ENCODE measurements at regions not wholly inside any gene's neighbourhood (a gene's known extent, or its start where the extent isn't known, plus 50 kb on each side); places are given as distances from the start of the nearest gene placed in this dataset.

DNA sequence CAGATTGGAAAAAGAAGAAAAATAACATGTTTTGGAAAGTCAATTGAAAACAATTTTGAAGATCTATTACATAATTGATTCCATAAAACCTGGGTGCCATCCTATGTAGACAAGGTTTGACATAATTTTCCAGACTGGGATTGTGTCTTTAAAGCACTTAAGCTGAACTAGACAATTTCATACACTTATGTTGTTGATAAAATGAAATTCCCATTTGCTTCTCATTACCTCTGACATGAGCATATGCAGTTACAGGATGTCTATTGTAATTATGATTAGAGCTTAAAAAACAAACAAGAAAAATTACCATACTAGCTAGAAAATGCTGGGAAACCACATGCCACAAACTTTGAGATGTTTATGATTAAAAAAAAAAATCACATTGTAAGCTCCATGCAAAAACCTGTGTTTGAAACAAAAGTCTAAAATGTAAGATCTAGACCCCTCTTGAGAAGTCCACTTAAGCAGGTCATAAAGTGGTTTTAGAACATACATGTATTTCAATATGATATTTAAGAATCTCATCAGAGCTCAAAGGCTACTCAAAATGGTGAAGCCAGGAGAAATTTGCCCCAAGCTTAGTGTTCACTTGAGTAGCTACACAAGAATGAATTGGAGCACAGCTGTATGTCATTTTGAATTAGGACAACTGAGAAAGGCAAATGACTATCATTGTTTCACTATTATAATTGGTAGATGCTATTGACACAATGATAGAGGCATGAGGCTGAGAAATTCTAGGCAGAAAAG, 181.1 kb upstream of the PABPC4L start:
- H3K9ac ChIP-seq (ENCODE audit: low read depth, low read length): no peak overlapping the region
- no peaks in the 10 kb centered on the region for H3K9me3 ChIP-seq (ENCODE audit: control insufficient read depth, insufficient read depth, low read length)
- no peak overlapping the region for H3K4me3 ChIP-seq (ENCODE audit: low read depth, low read length)
- H3K27me3 ChIP-seq (ENCODE audit: control insufficient read depth, insufficient read depth, low read length): no peaks in the 10 kb centered on the region
- H3K4me1 ChIP-seq (ENCODE audit: control insufficient read depth, insufficient read depth, low read length): no peaks in the 10 kb centered on the region
- no peaks in the 10 kb centered on the region for H3K36me3 ChIP-seq (ENCODE audit: control insufficient read depth, insufficient read depth, low read length)

DNA sequence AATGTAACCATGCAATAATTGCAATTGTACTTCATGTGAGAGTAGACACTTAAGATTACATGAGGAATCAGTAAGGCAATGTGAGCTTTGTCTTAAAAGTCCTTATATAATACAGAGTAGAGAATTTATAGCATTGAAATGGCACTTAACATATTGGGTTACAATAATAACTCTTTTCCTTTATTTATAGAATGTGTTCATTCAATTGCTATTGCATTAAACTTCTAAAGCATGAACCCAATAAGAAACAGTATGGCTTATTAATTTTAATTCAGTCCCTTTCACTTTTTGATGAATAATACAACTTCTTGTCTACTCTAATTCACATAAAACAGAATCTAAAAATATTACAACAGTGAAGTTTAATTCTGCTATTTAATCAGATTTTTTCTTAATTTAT, 174.2 kb upstream of the PABPC4L start:
- H3K9me3 ChIP-seq (ENCODE audit: control insufficient read depth, insufficient read depth, low read length): no peaks in the 10 kb centered on the region
- no peaks in the 10 kb centered on the region for H3K4me1 ChIP-seq (ENCODE audit: control insufficient read depth, insufficient read depth, low read length)
- no peaks in the 10 kb centered on the region for H3K36me3 ChIP-seq (ENCODE audit: control insufficient read depth, insufficient read depth, low read length)
- H3K27me3 ChIP-seq (ENCODE audit: control insufficient read depth, insufficient read depth, low read length): no peaks in the 10 kb centered on the region
- H3K4me3 ChIP-seq (ENCODE audit: low read depth, low read length): no peak overlapping the region
- H3K9ac ChIP-seq (ENCODE audit: low read depth, low read length): no peak overlapping the region

DNA sequence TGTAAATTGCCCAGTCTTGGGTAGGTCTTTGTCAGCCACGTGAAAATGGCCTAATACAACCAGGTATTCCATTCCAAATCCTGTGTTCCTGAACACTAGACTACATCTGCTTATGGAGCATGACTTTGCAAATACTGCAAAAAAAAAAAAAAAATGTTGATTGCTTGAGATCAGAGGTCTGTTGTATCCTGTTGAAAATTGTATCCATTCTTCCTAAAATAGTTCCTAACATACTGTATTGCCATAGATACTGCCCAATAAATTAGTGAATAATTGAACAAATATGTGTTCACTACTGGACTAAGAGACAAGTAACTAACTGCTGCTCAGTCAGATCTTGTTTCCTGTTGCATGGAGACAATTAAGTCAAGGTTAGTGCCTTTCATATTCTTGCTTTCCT, 164.3 kb upstream of the PABPC4L start:
- H3K4me3 ChIP-seq (ENCODE audit: low read depth, low read length): no peak overlapping the region
- no peaks in the 10 kb centered on the region for H3K27me3 ChIP-seq (ENCODE audit: control insufficient read depth, insufficient read depth, low read length)
- no peaks in the 10 kb centered on the region for H3K4me1 ChIP-seq (ENCODE audit: control insufficient read depth, insufficient read depth, low read length)
- H3K36me3 ChIP-seq (ENCODE audit: control insufficient read depth, insufficient read depth, low read length): no peaks in the 10 kb centered on the region
- no peak overlapping the region for H3K9ac ChIP-seq (ENCODE audit: low read depth, low read length)
- no peaks in the 10 kb centered on the region for H3K9me3 ChIP-seq (ENCODE audit: control insufficient read depth, insufficient read depth, low read length)

DNA sequence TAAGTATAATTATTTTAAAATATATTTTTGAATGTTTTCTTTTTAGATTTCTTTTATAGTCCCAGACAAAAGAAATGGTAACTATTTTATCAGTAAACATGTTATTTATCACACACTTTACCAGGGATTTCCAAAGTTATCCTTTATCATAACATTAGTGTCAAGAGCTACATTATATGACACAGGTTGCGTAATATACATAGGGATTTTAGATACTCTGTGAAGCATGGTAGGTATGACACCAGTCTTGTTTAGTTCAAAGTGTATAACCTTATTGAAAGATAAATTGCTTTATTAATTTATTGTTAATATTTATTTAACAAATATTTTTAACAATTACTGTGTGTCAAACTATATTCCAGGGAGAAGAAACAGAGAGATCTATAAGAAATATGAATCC, 163.3 kb upstream of the PABPC4L start:
- H3K9ac ChIP-seq (ENCODE audit: low read depth, low read length): no peak overlapping the region
- no peaks in the 10 kb centered on the region for H3K36me3 ChIP-seq (ENCODE audit: control insufficient read depth, insufficient read depth, low read length)
- H3K9me3 ChIP-seq (ENCODE audit: control insufficient read depth, insufficient read depth, low read length): no peaks in the 10 kb centered on the region
- H3K27me3 ChIP-seq (ENCODE audit: control insufficient read depth, insufficient read depth, low read length): no peaks in the 10 kb centered on the region
- no peak overlapping the region for H3K4me3 ChIP-seq (ENCODE audit: low read depth, low read length)
- no peaks in the 10 kb centered on the region for H3K4me1 ChIP-seq (ENCODE audit: control insufficient read depth, insufficient read depth, low read length)

DNA sequence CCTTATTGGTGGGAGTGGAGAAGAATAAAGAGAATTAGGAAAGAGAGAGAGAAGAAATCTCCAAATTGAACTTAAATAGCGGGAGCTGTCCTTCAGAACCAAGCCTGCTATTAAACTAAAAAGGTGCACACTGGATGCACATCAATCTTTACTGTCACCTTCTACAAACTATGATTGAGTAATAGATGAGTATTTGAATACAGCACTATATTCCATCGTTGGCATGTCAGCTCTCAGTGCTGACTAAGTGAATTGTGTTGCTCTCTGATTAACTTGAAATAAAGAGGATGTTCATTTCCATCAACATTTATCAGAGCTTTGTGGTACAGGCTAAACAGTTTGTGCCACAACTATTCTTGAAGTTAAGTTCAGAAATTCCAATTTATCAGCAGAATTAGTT, 143.7 kb upstream of the PABPC4L start:
- Histone ChIP-seq H3K36me3 (ENCODE audit: control insufficient read depth, insufficient read depth, low read length) (no peaks in the 10 kb centered on the region), H3K4me3 (ENCODE audit: low read depth, low read length) (no peak overlapping the region), H3K27me3 (ENCODE audit: control insufficient read depth, insufficient read depth, low read length) (no peaks in the 10 kb centered on the region), H3K9ac (ENCODE audit: low read depth, low read length) (no peak overlapping the region), H3K9me3 (ENCODE audit: control insufficient read depth, insufficient read depth, low read length) (no peaks in the 10 kb centered on the region), H3K4me1 (ENCODE audit: control insufficient read depth, insufficient read depth, low read length) (no peaks in the 10 kb centered on the region)

DNA sequence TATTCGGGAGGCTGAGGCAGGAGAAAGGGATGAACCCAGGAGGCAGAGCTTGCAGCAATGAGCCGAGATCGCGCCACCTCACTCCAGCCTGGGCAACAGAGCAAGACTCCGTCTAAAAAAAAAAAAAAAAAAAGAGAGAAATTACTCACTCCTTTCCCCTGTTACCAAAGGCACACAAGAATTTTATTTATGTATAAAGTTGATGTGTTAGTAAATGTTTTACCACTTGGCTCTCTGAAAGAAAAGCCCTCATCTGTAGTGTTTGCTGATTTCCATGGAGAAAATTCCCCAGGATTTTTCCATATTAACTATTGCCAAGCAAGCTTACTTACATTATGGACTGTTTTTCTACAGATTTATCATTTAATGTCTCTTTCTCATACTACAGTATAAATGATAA, 142.1 kb upstream of the PABPC4L start:
- Histone ChIP-seq H3K4me1 (ENCODE audit: control insufficient read depth, insufficient read depth, low read length) (no peaks in the 10 kb centered on the region), H3K27me3 (ENCODE audit: control insufficient read depth, insufficient read depth, low read length) (no peaks in the 10 kb centered on the region), H3K36me3 (ENCODE audit: control insufficient read depth, insufficient read depth, low read length) (no peaks in the 10 kb centered on the region), H3K4me3 (ENCODE audit: low read depth, low read length) (no peak overlapping the region), H3K9ac (ENCODE audit: low read depth, low read length) (no peak overlapping the region), H3K9me3 (ENCODE audit: control insufficient read depth, insufficient read depth, low read length) (no peaks in the 10 kb centered on the region)

DNA sequence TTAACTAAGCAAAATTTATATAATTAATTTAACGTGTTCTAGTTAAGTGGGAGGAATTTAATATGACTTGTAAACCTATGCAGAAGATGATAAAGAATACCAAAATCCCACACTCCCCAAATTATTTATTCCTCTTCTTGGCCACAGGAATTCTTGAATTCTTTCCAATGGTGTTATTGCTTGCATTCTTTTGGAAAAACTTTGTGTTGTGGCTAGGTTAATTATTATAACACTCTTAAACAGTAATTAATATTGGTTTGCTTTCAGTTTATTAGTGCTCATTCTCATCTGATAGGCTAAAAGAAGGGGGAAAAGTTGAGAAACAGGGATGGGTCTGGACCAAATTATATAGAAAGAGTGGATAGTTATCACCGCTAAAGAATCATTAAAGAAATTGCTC, 141.5 kb upstream of the PABPC4L start:
- Histone ChIP-seq H3K4me3 (ENCODE audit: low read depth, low read length) (no peak overlapping the region), H3K27me3 (ENCODE audit: control insufficient read depth, insufficient read depth, low read length) (no peaks in the 10 kb centered on the region), H3K4me1 (ENCODE audit: control insufficient read depth, insufficient read depth, low read length) (no peaks in the 10 kb centered on the region), H3K9ac (ENCODE audit: low read depth, low read length) (no peak overlapping the region), H3K36me3 (ENCODE audit: control insufficient read depth, insufficient read depth, low read length) (no peaks in the 10 kb centered on the region), H3K9me3 (ENCODE audit: control insufficient read depth, insufficient read depth, low read length) (no peaks in the 10 kb centered on the region)

DNA sequence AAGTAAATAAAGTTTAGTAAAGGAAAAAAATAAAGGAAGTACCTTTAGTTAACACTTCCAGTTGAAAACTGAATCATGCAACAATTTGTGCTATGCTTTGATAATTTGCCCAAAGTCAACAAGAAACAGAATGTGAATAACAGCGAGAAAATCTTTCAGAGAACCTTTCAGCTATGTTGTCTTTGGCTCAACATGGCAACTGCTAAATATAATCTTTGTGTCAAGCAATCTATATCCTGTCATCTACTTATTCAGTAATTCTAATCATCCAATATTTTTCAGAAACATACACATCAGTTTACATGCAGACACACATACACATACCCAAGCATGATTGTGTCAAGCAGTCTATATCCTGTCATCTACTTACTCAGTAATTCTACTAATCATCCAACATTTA, 136.0 kb upstream of the PABPC4L start:
- Histone ChIP-seq H3K27me3 (ENCODE audit: control insufficient read depth, insufficient read depth, low read length) (no peaks in the 10 kb centered on the region), H3K4me1 (ENCODE audit: control insufficient read depth, insufficient read depth, low read length) (no peaks in the 10 kb centered on the region), H3K9ac (ENCODE audit: low read depth, low read length) (no peak overlapping the region), H3K9me3 (ENCODE audit: control insufficient read depth, insufficient read depth, low read length) (no peaks in the 10 kb centered on the region), H3K4me3 (ENCODE audit: low read depth, low read length) (no peak overlapping the region), H3K36me3 (ENCODE audit: control insufficient read depth, insufficient read depth, low read length) (no peaks in the 10 kb centered on the region)

DNA sequence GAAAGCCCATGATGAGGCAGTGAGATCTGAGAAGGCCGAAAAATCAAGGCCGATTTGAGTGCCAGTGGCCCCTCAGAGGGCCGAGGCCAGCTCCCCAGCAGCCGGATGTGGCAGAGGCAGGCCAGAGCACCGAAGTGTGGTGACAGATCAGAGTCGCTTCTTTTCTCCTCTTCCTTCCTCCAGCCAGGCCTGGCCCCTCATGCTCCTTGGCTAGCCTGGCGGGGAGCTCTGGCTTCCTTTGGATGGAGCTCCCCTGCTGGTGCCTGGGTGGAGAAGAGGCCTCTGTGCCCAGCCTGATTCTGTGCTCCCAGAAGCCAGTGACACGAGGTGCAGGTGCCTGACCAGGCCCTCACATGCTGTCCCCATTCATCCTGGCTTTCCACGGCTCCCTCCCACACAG, 127.2 kb upstream of the PABPC4L start:
- H3K9ac ChIP-seq (ENCODE audit: low read depth, low read length): no peak overlapping the region

DNA sequence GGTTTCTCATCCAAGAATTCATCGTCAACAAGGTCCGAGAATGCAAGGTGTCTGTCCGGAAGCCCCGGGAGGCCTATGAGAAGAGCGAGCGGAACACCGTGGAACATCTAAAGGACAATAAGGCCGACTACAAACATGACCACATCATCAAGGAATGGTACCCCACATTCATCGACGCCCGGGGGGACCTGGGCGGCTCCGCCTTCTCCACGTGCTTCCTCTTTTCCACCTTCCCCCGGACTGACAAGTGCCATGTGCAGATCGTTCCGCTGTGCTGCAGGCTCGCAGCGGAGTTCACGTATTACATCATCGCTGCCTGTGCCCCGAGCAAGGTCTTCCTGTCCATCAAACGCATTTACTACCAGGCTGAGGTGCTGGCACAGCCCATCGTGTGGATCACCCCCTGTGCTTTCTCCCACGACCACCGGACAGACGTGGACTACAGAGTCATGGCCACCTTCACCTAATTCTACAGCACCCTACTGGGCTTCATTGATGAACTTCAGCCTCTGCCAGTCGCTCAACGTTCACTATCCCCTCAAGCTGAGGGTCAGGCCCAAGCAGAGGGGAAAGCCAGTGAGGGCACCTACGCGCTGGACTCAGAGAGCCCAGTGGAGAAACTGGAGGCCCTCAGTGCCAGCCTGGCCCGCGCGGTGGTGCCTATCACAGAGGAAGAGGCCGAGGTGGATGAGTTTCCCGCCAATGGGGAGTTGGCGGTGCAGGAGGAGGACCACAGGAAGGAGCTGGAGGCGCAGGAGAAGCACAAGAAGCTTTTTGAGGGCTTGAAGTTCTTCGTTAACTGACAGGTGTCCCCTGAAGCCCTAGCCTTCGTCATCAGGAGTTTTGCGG, 125.9 kb upstream of the PABPC4L start:
- Histone ChIP-seq H3K4me1 (ENCODE audit: control insufficient read depth, insufficient read depth, low read length) (no peaks in the 10 kb centered on the region), H3K27me3 (ENCODE audit: control insufficient read depth, insufficient read depth, low read length) (no peaks in the 10 kb centered on the region), H3K9me3 (ENCODE audit: control insufficient read depth, insufficient read depth, low read length) (no peaks in the 10 kb centered on the region), H3K4me3 (ENCODE audit: low read depth, low read length) (no peak overlapping the region), H3K36me3 (ENCODE audit: control insufficient read depth, insufficient read depth, low read length) (no peaks in the 10 kb centered on the region), H3K9ac (ENCODE audit: low read depth, low read length) (no peak overlapping the region)

More for the DNA sequence above, 127.2 kb upstream of the PABPC4L start:
- no peak overlapping the region for H3K4me3 ChIP-seq (ENCODE audit: low read depth, low read length)
- H3K9me3 ChIP-seq (ENCODE audit: control insufficient read depth, insufficient read depth, low read length): no peaks in the 10 kb centered on the region
- no peaks in the 10 kb centered on the region for H3K27me3 ChIP-seq (ENCODE audit: control insufficient read depth, insufficient read depth, low read length)
- H3K36me3 ChIP-seq (ENCODE audit: control insufficient read depth, insufficient read depth, low read length): no peaks in the 10 kb centered on the region
- H3K4me1 ChIP-seq (ENCODE audit: control insufficient read depth, insufficient read depth, low read length): no peaks in the 10 kb centered on the region

DNA sequence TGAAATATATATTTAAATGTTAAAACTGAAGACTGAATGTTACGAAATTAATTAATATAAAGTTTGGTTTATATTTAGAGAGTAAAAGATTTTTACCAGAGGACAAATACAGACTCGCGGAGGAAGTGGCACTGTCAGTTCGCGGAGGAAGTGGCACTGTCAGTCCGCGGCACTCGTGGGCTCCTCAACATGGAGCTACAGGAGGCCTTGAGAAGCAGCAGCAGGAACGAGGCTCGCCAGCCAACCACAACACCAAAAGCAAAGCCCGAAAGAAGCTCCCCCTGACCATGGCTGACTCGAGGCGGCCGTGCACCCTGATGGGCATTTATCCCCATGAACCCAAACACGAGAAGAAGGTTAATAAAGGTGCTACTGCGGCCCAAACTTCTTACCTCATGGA, 125.3 kb upstream of the PABPC4L start:
- Histone ChIP-seq H3K27me3 (ENCODE audit: control insufficient read depth, insufficient read depth, low read length) (no peaks in the 10 kb centered on the region), H3K9me3 (ENCODE audit: control insufficient read depth, insufficient read depth, low read length) (no peaks in the 10 kb centered on the region), H3K36me3 (ENCODE audit: control insufficient read depth, insufficient read depth, low read length) (no peaks in the 10 kb centered on the region), H3K9ac (ENCODE audit: low read depth, low read length) (no peak overlapping the region), H3K4me3 (ENCODE audit: low read depth, low read length) (no peak overlapping the region), H3K4me1 (ENCODE audit: control insufficient read depth, insufficient read depth, low read length) (no peaks in the 10 kb centered on the region)

DNA sequence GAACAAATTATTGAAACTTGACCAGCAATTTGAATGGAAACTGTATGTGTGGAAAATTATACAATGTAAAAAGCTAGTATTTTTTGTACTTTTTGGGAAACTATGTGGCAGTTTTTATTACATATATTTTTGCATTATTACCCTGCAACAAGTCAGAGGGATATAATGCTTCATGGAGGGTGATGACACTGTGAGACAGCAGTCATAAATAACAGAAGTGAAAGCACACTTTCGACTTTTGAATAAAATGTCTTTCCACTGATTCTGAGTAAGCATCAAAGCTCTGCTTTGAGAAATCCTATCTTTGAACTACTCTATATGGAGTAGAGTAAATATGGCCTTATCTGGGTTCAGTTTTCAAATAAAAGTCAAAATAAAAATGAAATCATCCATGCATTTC, 122.6 kb upstream of the PABPC4L start:
- Histone ChIP-seq H3K9me3 (ENCODE audit: control insufficient read depth, insufficient read depth, low read length) (no peaks in the 10 kb centered on the region), H3K27me3 (ENCODE audit: control insufficient read depth, insufficient read depth, low read length) (no peaks in the 10 kb centered on the region)

More for the DNA sequence above, 122.6 kb upstream of the PABPC4L start:
- Histone ChIP-seq H3K36me3 (ENCODE audit: control insufficient read depth, insufficient read depth, low read length) (no peaks in the 10 kb centered on the region), H3K9ac (ENCODE audit: low read depth, low read length) (no peak overlapping the region), H3K4me3 (ENCODE audit: low read depth, low read length) (no peak overlapping the region), H3K4me1 (ENCODE audit: control insufficient read depth, insufficient read depth, low read length) (no peaks in the 10 kb centered on the region)

Data from iPS-15b (cell line).